HepG2 (cell line): ENCODE measurements at regions not wholly inside any gene's neighbourhood (a gene's known extent, or its start where the extent isn't known, plus 50 kb on each side); places are given as distances from the start of the nearest gene placed in this dataset.

ENCODE experiments used
- ATAC-seq: fragments of 200-7000 bp; cut with Tn5 transposase; 3 replicates; pipeline ENCODE4 v1.9.1; 2020; ENCODE audit warnings: mild to moderate bottlenecking, moderate library complexity
- BruUV-seq: library from RNA; stranded (reverse); fragments of 400-500 nt; replicated peaks from 2 replicates; lab custom pipeline; 2021; lab: Mats Ljungman, UMichigan
- CTCF ChIA-PET: fragments of 300-600 bp; formaldehyde crosslinking; extraction: SDS; loops from one replicate; lab custom pipeline; 2021; ENCODE audit warnings: low total read pairs, inconsistent platforms, low intra/inter-chr PET ratio; lab: Yijun Ruan, JAX
- POLR2A ChIA-PET: fragments of 350-600 bp; sonication (Branson Sonifier 250); formaldehyde crosslinking; loops from one replicate; lab custom pipeline; 2020; ENCODE audit warnings: antibody characterized with exemption, inconsistent platforms; lab: Yijun Ruan, JAX
- DNase-seq: peaks from one replicate; pipeline ENCODE4 v3.0.0-alpha.2; 2015; ENCODE audit warnings: low spot score
- FAIRE-seq: peaks from 3 replicates; lab custom pipeline; 2011; peaks lifted over from hg19 to GRCh38; lab: Jason Lieb, UNC
- H2AFZ ChIP-seq: one replicate; pipeline ENCODE4 v1.6.1; 2011; ENCODE audit warnings: low read length, inconsistent platforms
- H3K27ac ChIP-seq: fragments of 300-600 bp; 3 replicates; pipeline ENCODE4 v1.8.0; 2011; ENCODE audit warnings: mixed run types, mild to moderate bottlenecking, mixed read lengths, low read length, inconsistent platforms; ENCODE audit not compliant: insufficient read depth; ENCODE audit errors: extremely low read length
- H3K27me3 ChIP-seq, 2 experiments: fragments of 200-600 bp in 1 of 2; 2 replicates in 1 of 2; 3 replicates in 1 of 2; pipeline versions ENCODE4 v1.6.0 to v1.8.0; 2011; ENCODE audit warnings: low read length in 2 of 2, mild to moderate bottlenecking in 2 of 2, moderate library complexity in 2 of 2, inconsistent platforms in 1 of 2; ENCODE audit not compliant: insufficient read depth in 2 of 2, control insufficient read depth in 1 of 2
- H3K36me3 ChIP-seq, 2 experiments: fragments of 200-600 bp in 1 of 2; replicated peaks in 1 of 2; 2 replicates in 1 of 2; 3 replicates in 1 of 2; pipeline versions ENCODE4 v1.5.1 to v1.8.0; 2011; ENCODE audit warnings: low read length in 2 of 2, inconsistent platforms in 1 of 2; ENCODE audit not compliant: insufficient read depth in 2 of 2, control insufficient read depth in 1 of 2
- H3K4me1 ChIP-seq: 2 replicates; pipeline ENCODE4 v1.5.1; 2012; ENCODE audit warnings: low read length, inconsistent platforms; ENCODE audit not compliant: insufficient read depth
- H3K4me2 ChIP-seq: 2 replicates; pipeline ENCODE4 v1.6.0; 2011; ENCODE audit warnings: low read depth, low read length, inconsistent platforms
- H3K4me3 ChIP-seq, 3 experiments: fragments of 200-600 bp in 1 of 3; sonication (generic), shearing (Covaris generic) in 1 of 3; replicated peaks in 1 of 3; 2 replicates each; pipeline ENCODE4 v1.5.1; 2011 to 2016; ENCODE audit warnings: low read length in 3 of 3, inconsistent platforms in 2 of 3, low read depth in 2 of 3, mild to moderate bottlenecking in 2 of 3, control low read depth in 1 of 3, mixed read lengths in 1 of 3; ENCODE audit not compliant: insufficient read depth in 1 of 3
- H3K79me2 ChIP-seq: one replicate; pipeline ENCODE4 v1.6.1; 2011; ENCODE audit warnings: low read length, inconsistent platforms; ENCODE audit not compliant: insufficient read depth
- H3K9ac ChIP-seq: 2 replicates; pipeline ENCODE4 v1.6.0; 2011; ENCODE audit warnings: mild to moderate bottlenecking, low read depth, low read length, inconsistent platforms; ENCODE audit not compliant: insufficient read depth
- H3K9me3 ChIP-seq: 2 replicates; pipeline ENCODE4 v1.5.1; 2012; ENCODE audit warnings: mild to moderate bottlenecking, low read length
- H4K20me1 ChIP-seq: 2 replicates; pipeline ENCODE4 v1.6.0; 2011; ENCODE audit warnings: inconsistent platforms, mild to moderate bottlenecking, low read length, moderate library complexity; ENCODE audit not compliant: insufficient read depth
- AHDC1 ChIP-seq: sonication (generic); formaldehyde crosslinking; IDR thresholded peaks from 2 replicates; pipeline ENCODE4 v1.5.1; 2020; ENCODE audit warnings: mild to moderate bottlenecking, missing genetic modification reagents, borderline replicate concordance
- ATF3 ChIP-seq: sonication (generic); formaldehyde crosslinking; IDR thresholded peaks from 2 replicates; pipeline ENCODE4 v1.4.0; 2020; ENCODE audit warnings: missing genetic modification reagents
- CREB3 ChIP-seq: sonication (generic); formaldehyde crosslinking; IDR thresholded peaks from 2 replicates; pipeline ENCODE4 v1.5.0; 2020; ENCODE audit warnings: missing genetic modification reagents
- NR3C1 ChIP-seq: sonication (generic); formaldehyde crosslinking; IDR thresholded peaks from 2 replicates; pipeline ENCODE4 v1.4.0; 2020; ENCODE audit warnings: missing genetic modification reagents
- PPARG ChIP-seq: conservative IDR thresholded peaks from 2 replicates; pipeline ENCODE4 v1.6.1; 2016; ENCODE audit warnings: missing biosample characterization, missing genetic modification reagents
- PTBP1 ChIP-seq: fragments of 200-400 bp; formaldehyde crosslinking; IDR thresholded peaks from 2 replicates; pipeline ENCODE4 v1.6.1; 2018; ENCODE audit warnings: low read length, low read depth; ENCODE audit not compliant: poor library complexity, severe bottlenecking
- SIN3B ChIP-seq: fragments of 150-350 bp; IDR thresholded peaks from 2 replicates; pipeline ENCODE4 v1.6.1; 2014; ENCODE audit warnings: low read length
- THAP7 ChIP-seq: sonication (generic); formaldehyde crosslinking; IDR thresholded peaks from 2 replicates; pipeline ENCODE4 v1.8.1; 2023; ENCODE audit warnings: mild to moderate bottlenecking, missing genetic modification reagents
- YEATS2 ChIP-seq: sonication (generic); formaldehyde crosslinking; IDR thresholded peaks from 2 replicates; pipeline ENCODE4 v1.4.0; 2020; ENCODE audit warnings: missing genetic modification reagents, borderline replicate concordance
- ZBTB42 ChIP-seq: sonication (generic); formaldehyde crosslinking; IDR thresholded peaks from 2 replicates; pipeline ENCODE4 v1.5.0; 2020; ENCODE audit warnings: mild to moderate bottlenecking, missing genetic modification reagents
- ZHX1 ChIP-seq: sonication (generic); formaldehyde crosslinking; IDR thresholded peaks from 2 replicates; pipeline ENCODE4 v1.8.1; 2022; ENCODE audit warnings: low read depth, mild to moderate bottlenecking, missing genetic modification reagents
- ZNF224 ChIP-seq: sonication (generic); formaldehyde crosslinking; IDR thresholded peaks from 2 replicates; pipeline ENCODE4 v1.5.0; 2020; ENCODE audit warnings: mild to moderate bottlenecking, missing genetic modification reagents
- ZNF34 ChIP-seq: sonication (generic); formaldehyde crosslinking; IDR thresholded peaks from 2 replicates; pipeline ENCODE4 v1.4.0; 2020; ENCODE audit warnings: mild to moderate bottlenecking, missing genetic modification reagents, borderline replicate concordance
- WGBS: methylation state at CpG from one replicate; pipeline ENCODE4 v1.1.6; 2017; ENCODE audit warnings: low lambda C conversion rate; 5-methylcytosine and 5-hydroxymethylcytosine counted together
- in situ Hi-C: cut with HindIII; loops from 2 replicates; pipeline ENCODE4 v1.10.0; 2017; ENCODE audit warnings: low pct_unique_long_range_greater_than_20kb; ENCODE audit not compliant: extremely low pct_ligation_motif_present
- intact Hi-C: fragments of 100-400 bp; cut with micrococcal nuclease; formaldehyde crosslinking; loops from one replicate; pipeline ENCODE4 v1.10.0; 2022; ENCODE audit not compliant: unreplicated experiment

- TF ChIP-seq ATF3 (CRISPR knock-in tag) (no peak), PPARG (CRISPR knock-in tag) (no peak), THAP7 (CRISPR knock-in tag) (no peak), NR3C1 (CRISPR knock-in tag) (no peak), ZNF224 (no peak), ZHX1 (no peak), ZBTB42 (no peak), SIN3B (no peak)
Measured at GRCh38 chr4:81898862-81899504, 427.3 kb upstream of the RASGEF1B start (continued).

GRCh38 chr4:81896936-81897335 lies 425.2 kb upstream of the RASGEF1B start:
- no peaks in the 10 kb centered on the region for H3K9me3 ChIP-seq
- no peak overlapping the region for H3K9ac ChIP-seq
- no peak overlapping the region for H2AFZ ChIP-seq
- ATAC-seq = no peak
- H3K27ac ChIP-seq = no peak overlapping the region
- no peaks in the 10 kb centered on the region for H4K20me1 ChIP-seq
- ChIA-PET POLR2A (no interaction called here), CTCF (no interaction called here)
- DNase-seq = no peak
- H3K4me3 ChIP-seq = no peak overlapping the region
- H3K79me2 ChIP-seq = no peaks in the 10 kb centered on the region
- intact Hi-C loops = no loop called here
- 0 out of 5 replicates have a peak, but pooled peaks cover 0 to 3% of the 10 kb centered on the region in 2 experiments for H3K27me3 ChIP-seq
- no peak for FAIRE-seq
- H3K36me3 ChIP-seq = no peaks in the 10 kb centered on the region
- no TSS peak for BruUV-seq
- H3K4me2 ChIP-seq = no peak overlapping the region
- in situ Hi-C loops = no loop called here
- 10% methylated on average over 6 of the region's 6 CpGs for WGBS
- H3K4me1 ChIP-seq = no peaks in the 10 kb centered on the region
- TF ChIP-seq CREB3 (CRISPR knock-in tag) (no peak), AHDC1 (CRISPR knock-in tag) (no peak), ZNF34 (no peak), PTBP1 (no peak), YEATS2 (CRISPR knock-in tag) (no peak)
